Body of pancreas (tissue), 4 donors: ENCODE measurements at regions not wholly inside any gene's neighbourhood (a gene's known extent, or its start where the extent isn't known, plus 50 kb on each side); places are given as distances from the start of the nearest gene placed in this dataset.

Experiments used
- POLR2A ChIP-seq, 3 donors: fragments of 450-650 bp; IDR thresholded peaks; one replicate each; pipeline ENCODE4 v1.6.1; 2016; ENCODE audit warnings: antibody characterized with exemption in 3 of 3, mild to moderate bottlenecking in 2 of 3
- TF ChIP-seq, protein P1 (sequence below), 7 experiments: fragments of 450-650 bp in 4 of 7; fragments of 200-600 bp in 3 of 7; sonication (generic) in 3 of 7; IDR thresholded peaks; one replicate each; pipeline ENCODE4 v1.5.1; 2016 to 2019; ENCODE audit warnings: antibody characterized with exemption in 7 of 7

DNA sequence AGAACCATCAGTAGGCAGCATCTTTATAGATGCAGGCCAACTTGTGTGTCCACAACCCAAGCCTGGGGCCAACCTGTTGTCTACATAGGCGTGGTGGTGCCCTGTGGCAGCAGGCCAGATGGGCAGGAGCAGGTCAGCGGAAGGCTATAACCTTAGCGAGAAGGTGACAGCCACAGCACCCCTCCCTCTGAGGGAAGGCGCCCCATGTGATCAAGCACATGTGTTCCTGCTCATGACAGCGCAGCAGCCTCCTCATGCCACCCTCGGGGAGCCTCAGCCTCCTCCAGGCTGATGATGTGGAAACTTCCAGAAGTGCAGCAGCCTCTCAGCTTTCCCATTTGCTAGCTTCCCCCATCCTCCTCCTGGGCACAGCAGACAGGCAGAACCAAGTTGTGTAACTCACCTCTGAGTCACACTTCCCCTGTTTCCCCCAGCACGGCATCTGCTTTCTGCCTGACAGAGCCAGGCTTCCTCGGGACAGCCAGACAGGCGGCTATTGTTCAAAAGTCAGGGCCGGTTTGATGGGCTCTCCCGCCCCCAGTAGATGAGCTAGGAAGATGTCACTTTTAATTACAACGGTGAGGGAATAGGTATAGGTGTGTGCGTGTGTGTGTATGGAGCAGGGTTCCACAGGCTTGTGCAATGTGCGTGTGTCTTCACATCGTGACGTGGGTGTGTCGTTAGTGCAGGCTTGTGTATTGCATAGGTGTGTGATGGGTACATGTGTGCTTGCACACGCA, 312.0 kb upstream of the ZMIZ1 start:
- TF ChIP-seq POLR2A (IDR thresholded peaks at IDR 0.05): no peak
- TF ChIP-seq, protein P1, sequence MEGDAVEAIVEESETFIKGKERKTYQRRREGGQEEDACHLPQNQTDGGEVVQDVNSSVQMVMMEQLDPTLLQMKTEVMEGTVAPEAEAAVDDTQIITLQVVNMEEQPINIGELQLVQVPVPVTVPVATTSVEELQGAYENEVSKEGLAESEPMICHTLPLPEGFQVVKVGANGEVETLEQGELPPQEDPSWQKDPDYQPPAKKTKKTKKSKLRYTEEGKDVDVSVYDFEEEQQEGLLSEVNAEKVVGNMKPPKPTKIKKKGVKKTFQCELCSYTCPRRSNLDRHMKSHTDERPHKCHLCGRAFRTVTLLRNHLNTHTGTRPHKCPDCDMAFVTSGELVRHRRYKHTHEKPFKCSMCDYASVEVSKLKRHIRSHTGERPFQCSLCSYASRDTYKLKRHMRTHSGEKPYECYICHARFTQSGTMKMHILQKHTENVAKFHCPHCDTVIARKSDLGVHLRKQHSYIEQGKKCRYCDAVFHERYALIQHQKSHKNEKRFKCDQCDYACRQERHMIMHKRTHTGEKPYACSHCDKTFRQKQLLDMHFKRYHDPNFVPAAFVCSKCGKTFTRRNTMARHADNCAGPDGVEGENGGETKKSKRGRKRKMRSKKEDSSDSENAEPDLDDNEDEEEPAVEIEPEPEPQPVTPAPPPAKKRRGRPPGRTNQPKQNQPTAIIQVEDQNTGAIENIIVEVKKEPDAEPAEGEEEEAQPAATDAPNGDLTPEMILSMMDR (IDR thresholded peaks at IDR 0.05): no peak
